ENCODE measurements at regions not wholly inside any gene's neighbourhood (a gene's known extent, or its start where the extent isn't known, plus 50 kb on each side); places are given as distances from the start of the nearest gene placed in this dataset.

DNA sequence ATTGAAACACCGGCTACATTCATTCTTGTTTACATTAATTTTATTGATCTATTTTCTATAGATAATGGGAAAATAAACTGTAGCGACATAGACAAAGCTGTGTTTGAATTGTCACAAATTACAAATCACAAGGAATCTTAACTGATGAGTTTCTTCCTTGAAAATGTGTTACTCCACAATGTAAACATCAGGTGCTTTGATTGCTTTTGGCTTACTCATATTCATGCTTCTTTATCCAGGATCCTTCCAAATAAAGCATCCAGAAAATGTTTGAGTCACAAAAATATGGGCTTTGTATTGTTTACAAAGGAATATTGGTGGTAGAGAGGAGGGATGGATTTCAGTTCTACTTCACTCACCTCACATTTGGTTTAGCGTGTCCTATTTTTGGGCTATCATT lies 64.0 kb downstream of the BMP2 start:
- H3K9me3 ChIP-seq (ENCODE audit: control insufficient read depth in 4 of 4, insufficient read depth in 3 of 4, low read length in 3 of 4) = no peaks in the 10 kb centered on the region
- WGBS, 2 donors = 88 to 90% methylated on average over 3 of the region's 3 CpGs

DNA sequence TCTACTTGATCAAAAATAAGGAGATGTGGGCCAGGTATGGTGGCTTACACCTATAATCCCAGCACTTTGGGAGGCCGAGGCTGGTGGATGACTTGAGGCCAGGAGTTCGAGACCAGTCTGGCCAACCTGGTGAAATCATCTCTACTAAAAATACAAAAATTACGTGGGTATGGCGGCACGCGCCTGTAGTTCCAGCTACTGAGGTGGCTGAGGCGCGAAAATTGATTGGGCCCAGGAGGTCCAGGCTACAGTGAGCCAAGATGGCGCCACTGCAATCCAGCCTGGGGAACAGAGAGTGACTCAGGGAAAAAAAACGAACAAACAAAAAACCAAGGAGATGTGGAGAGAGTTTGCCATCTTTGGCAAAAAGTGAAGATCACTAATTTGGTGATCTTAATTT lies 65.3 kb downstream of the BMP2 start:
- no peak overlapping the region for H3K27ac ChIP-seq (ENCODE audit: low read depth in 1 of 2, low read length in 1 of 2)
- H3K27me3 ChIP-seq (ENCODE audit: control insufficient read depth in 3 of 3, insufficient read depth in 3 of 3, low read length in 2 of 3) = no peaks in the 10 kb centered on the region
- TF ChIP-seq, protein P1, sequence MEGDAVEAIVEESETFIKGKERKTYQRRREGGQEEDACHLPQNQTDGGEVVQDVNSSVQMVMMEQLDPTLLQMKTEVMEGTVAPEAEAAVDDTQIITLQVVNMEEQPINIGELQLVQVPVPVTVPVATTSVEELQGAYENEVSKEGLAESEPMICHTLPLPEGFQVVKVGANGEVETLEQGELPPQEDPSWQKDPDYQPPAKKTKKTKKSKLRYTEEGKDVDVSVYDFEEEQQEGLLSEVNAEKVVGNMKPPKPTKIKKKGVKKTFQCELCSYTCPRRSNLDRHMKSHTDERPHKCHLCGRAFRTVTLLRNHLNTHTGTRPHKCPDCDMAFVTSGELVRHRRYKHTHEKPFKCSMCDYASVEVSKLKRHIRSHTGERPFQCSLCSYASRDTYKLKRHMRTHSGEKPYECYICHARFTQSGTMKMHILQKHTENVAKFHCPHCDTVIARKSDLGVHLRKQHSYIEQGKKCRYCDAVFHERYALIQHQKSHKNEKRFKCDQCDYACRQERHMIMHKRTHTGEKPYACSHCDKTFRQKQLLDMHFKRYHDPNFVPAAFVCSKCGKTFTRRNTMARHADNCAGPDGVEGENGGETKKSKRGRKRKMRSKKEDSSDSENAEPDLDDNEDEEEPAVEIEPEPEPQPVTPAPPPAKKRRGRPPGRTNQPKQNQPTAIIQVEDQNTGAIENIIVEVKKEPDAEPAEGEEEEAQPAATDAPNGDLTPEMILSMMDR (IDR thresholded peaks at IDR 0.05; ENCODE audit: control extremely low read depth, extremely low read depth) = no peak
- no peak overlapping the region for H3K9ac ChIP-seq (ENCODE audit: insufficient read depth in 1 of 2, low read length in 2 of 2)
- no peaks in the 10 kb centered on the region for H3K4me1 ChIP-seq (ENCODE audit: control insufficient read depth in 5 of 5, insufficient read depth in 5 of 5, low read length in 5 of 5)
- no peak for DNase-seq
- no peak for ATAC-seq (ENCODE audit: insufficient read depth, low FRiP score)
- H3K4me3 ChIP-seq = no peak overlapping the region
- 94 to 97% methylated on average over 10 of the region's 10 CpGs for WGBS, 2 donors
- H3K9me3 ChIP-seq (ENCODE audit: control insufficient read depth in 4 of 4, insufficient read depth in 3 of 4, low read length in 3 of 4) = no peaks in the 10 kb centered on the region
- no peaks in the 10 kb centered on the region for H3K36me3 ChIP-seq (ENCODE audit: control insufficient read depth in 4 of 4, insufficient read depth in 4 of 4, low read length in 4 of 4)

More for the DNA sequence above, 64.0 kb downstream of the BMP2 start:
- H3K36me3 ChIP-seq (ENCODE audit: control insufficient read depth in 4 of 4, insufficient read depth in 4 of 4, low read length in 4 of 4) = no peaks in the 10 kb centered on the region
- H3K27me3 ChIP-seq (ENCODE audit: control insufficient read depth in 3 of 3, insufficient read depth in 3 of 3, low read length in 2 of 3) = no peaks in the 10 kb centered on the region
- no peak overlapping the region for H3K9ac ChIP-seq (ENCODE audit: insufficient read depth in 1 of 2, low read length in 2 of 2)
- H3K4me1 ChIP-seq (ENCODE audit: control insufficient read depth in 5 of 5, insufficient read depth in 5 of 5, low read length in 5 of 5) = no peaks in the 10 kb centered on the region
- DNase-seq = no peak
- H3K27ac ChIP-seq (ENCODE audit: low read depth in 1 of 2, low read length in 1 of 2) = no peak overlapping the region
- H3K4me3 ChIP-seq = no peak overlapping the region
- TF ChIP-seq, protein P1 (IDR thresholded peaks at IDR 0.05; ENCODE audit: control extremely low read depth, extremely low read depth) = no peak
- no peak for ATAC-seq (ENCODE audit: insufficient read depth, low FRiP score)

DNA sequence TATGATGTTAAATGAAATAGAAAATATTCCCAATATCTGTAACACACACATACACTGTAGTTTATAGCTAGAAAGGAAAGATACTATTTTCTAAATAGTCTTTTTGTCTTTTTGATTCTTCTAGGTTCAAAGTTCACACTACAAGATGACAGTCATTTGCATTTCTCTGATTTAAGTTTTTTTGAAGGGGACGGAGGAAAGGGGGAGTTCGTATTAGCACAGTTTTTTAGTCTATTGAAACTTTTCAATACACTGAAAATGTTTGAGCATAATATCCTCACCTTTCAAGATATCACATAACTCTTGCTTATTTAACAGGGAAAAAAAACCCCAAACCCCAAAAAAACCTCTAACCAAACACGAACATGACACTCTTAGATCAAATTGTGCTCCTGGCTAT lies 68.1 kb downstream of the BMP2 start:
- Histone ChIP-seq H3K36me3 (ENCODE audit: control insufficient read depth in 4 of 4, insufficient read depth in 4 of 4, low read length in 4 of 4) (no peaks in the 10 kb centered on the region), H3K4me1 (ENCODE audit: control insufficient read depth in 5 of 5, insufficient read depth in 5 of 5, low read length in 5 of 5) (no peaks in the 10 kb centered on the region), H3K9me3 (ENCODE audit: control insufficient read depth in 4 of 4, insufficient read depth in 3 of 4, low read length in 3 of 4) (no peaks in the 10 kb centered on the region), H3K27ac (ENCODE audit: low read depth in 1 of 2, low read length in 1 of 2) (no peak overlapping the region), H3K9ac (ENCODE audit: insufficient read depth in 1 of 2, low read length in 2 of 2) (no peak overlapping the region), H3K27me3 (ENCODE audit: control insufficient read depth in 3 of 3, insufficient read depth in 3 of 3, low read length in 2 of 3) (no peaks in the 10 kb centered on the region), H3K4me3 (no peak overlapping the region)
- WGBS, 2 donors = 90 to 92% methylated on average over 3 of the region's 3 CpGs
- DNase-seq (no peak), ATAC-seq (ENCODE audit: insufficient read depth, low FRiP score) (no peak)
- TF ChIP-seq, protein P1 (IDR thresholded peaks at IDR 0.05; ENCODE audit: control extremely low read depth, extremely low read depth) = no peak

DNA sequence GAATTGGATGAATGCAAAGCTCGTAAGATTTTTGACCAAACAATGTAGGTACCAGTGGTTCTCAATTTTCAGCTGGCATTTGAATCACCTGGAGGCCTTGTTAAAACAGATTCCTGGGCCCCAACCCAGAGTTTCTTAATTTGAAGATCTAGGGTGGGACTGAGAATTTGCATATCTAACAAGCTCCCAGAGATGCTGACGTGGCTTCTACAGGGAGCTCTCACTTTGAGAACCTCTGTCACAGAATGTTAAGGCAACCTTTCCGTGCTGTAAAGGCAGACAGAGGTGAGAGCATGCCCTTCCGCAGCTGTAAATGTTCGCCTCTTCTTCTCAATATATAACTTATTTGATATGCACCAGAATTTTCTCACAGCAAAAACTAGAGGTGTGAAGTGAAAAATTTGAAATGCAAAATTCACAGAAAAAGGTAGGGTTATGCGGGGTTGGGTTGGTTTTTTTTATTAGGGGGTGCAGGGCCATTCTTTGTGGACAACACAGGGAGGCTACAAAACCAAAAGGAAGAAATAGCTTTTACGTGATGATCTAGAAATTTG lies 69.4 kb downstream of the BMP2 start:
- ATAC-seq (ENCODE audit: insufficient read depth, low FRiP score) = no peak
- H3K9me3 ChIP-seq (ENCODE audit: control insufficient read depth in 4 of 4, insufficient read depth in 3 of 4, low read length in 3 of 4) = no peaks in the 10 kb centered on the region
- H3K27ac ChIP-seq (ENCODE audit: low read depth in 1 of 2, low read length in 1 of 2) = no peak overlapping the region
- H3K9ac ChIP-seq (ENCODE audit: insufficient read depth in 1 of 2, low read length in 2 of 2) = no peak overlapping the region
- H3K4me1 ChIP-seq (ENCODE audit: control insufficient read depth in 5 of 5, insufficient read depth in 5 of 5, low read length in 5 of 5) = no peaks in the 10 kb centered on the region
- TF ChIP-seq, protein P1 (IDR thresholded peaks at IDR 0.05; ENCODE audit: control extremely low read depth, extremely low read depth) = no peak
- WGBS, 2 donors = 90 to 93% methylated on average over 7 of the region's 7 CpGs
- H3K36me3 ChIP-seq (ENCODE audit: control insufficient read depth in 4 of 4, insufficient read depth in 4 of 4, low read length in 4 of 4) = no peaks in the 10 kb centered on the region
- no peak overlapping the region for H3K4me3 ChIP-seq
- H3K27me3 ChIP-seq (ENCODE audit: control insufficient read depth in 3 of 3, insufficient read depth in 3 of 3, low read length in 2 of 3) = peaks cover 0 to 5% (median 0%) of the 10 kb centered on the region in 3 donors
- DNase-seq = no peak

Data from lung (tissue), 11 donors.